ENCODE measurements at regions not wholly inside any gene's neighbourhood (a gene's known extent, or its start where the extent isn't known, plus 50 kb on each side); places are given as distances from the start of the nearest gene placed in this dataset.

GRCh38 chr4:11503166-11503565, 74.5 kb upstream of the HS3ST1 start:
- TF ChIP-seq, protein P1, sequence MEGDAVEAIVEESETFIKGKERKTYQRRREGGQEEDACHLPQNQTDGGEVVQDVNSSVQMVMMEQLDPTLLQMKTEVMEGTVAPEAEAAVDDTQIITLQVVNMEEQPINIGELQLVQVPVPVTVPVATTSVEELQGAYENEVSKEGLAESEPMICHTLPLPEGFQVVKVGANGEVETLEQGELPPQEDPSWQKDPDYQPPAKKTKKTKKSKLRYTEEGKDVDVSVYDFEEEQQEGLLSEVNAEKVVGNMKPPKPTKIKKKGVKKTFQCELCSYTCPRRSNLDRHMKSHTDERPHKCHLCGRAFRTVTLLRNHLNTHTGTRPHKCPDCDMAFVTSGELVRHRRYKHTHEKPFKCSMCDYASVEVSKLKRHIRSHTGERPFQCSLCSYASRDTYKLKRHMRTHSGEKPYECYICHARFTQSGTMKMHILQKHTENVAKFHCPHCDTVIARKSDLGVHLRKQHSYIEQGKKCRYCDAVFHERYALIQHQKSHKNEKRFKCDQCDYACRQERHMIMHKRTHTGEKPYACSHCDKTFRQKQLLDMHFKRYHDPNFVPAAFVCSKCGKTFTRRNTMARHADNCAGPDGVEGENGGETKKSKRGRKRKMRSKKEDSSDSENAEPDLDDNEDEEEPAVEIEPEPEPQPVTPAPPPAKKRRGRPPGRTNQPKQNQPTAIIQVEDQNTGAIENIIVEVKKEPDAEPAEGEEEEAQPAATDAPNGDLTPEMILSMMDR (IDR thresholded peaks at IDR 0.05; ENCODE audit: low read depth, low read length): no peak
- TF ChIP-seq EZH2phosphoT487 (IDR thresholded peaks at IDR 0.05; ENCODE audit: low read depth): no peak
